Prostate gland (tissue), 2 donors: ENCODE measurements at regions not wholly inside any gene's neighbourhood (a gene's known extent, or its start where the extent isn't known, plus 50 kb on each side); places are given as distances from the start of the nearest gene placed in this dataset.

ENCODE experiments used
- CTCF ChIP-seq, 4 experiments: fragments of 200-600 bp in 2 of 4; fragments of 450-650 bp in 2 of 4; sonication (generic) in 2 of 4; IDR thresholded peaks; 1 replicate in 3 of 4; 2 replicates in 1 of 4; pipeline ENCODE4 v1.5.1; 2016 to 2019; ENCODE audit warnings: antibody characterized with exemption in 4 of 4, mild to moderate bottlenecking in 2 of 4, moderate library complexity in 2 of 4
- POLR2A ChIP-seq: fragments of 450-650 bp; IDR thresholded peaks from one replicate; pipeline ENCODE4 v1.6.1; 2016; ENCODE audit warnings: antibody characterized with exemption, mild to moderate bottlenecking
- POLR2AphosphoS5 ChIP-seq: sonication (generic); formaldehyde crosslinking; IDR thresholded peaks from one replicate; pipeline ENCODE4 v1.6.1; 2017; ENCODE audit warnings: antibody characterized with exemption

DNA sequence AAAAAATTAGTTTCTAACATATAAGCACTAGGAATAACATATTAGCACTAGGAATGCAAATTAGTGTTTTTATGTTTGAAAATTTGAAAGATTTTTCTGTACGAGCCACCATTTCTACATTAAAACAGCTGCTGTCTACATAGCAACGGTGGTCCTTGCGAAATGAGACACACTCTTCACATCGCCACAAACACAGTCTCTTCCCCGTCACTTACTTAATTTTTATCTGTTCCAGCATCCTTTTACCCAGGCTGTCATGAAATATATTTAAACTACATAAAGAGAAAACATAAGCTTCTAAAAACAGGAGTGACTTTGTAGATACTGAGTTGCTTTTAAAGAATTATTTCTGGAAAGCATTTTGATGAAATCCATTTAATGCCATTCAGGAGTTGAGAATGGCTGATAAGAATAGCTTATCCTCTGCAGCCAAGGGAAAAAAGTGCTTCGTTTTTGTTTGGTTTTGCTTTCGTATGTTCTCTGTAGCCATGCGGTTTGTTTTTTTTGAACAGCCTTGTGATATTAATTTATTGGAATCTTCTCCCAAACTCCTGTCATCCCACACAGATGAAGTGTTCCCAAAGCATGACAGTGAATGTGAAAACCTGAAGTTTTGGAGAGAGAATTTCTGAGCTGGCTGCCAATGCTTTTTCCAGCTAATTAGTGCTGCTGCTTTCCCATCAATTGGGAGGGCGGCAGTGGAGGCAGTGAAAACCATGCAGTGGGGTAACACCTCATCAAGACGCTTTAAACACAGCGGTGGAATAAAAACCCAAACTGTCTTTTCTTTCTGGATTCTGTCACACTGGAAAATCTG lies 603.7 kb upstream of the ADARB2 start:
- TF ChIP-seq CTCF (IDR thresholded peaks at IDR 0.05) = no peak
- TF ChIP-seq POLR2A = no peak
- TF ChIP-seq POLR2AphosphoS5 = no peak
